ENCODE measurements at regions not wholly inside any gene's neighbourhood (a gene's known extent, or its start where the extent isn't known, plus 50 kb on each side); places are given as distances from the start of the nearest gene placed in this dataset.

DNA sequence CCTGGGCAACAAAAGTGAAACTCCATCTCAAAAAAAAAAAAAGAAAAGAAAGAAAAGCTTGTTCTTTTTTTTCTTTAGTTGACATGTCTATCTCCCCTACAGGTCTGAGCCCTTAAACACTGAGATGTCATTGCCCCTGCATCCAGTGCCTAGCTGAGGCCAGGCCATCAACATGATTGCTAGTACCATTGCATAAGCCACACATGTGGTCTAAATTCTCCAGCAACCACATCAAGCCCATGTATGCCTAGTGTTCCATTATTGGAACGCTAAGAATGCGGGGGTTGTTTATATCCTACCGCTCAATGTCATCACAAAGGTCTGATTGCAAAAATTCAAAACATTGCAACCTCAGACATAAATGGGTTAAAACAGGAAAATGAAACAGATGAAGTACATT, 62.7 kb downstream of the NPTX2 start:
- no peak for DNase-seq (ENCODE audit: low read depth)

DNA sequence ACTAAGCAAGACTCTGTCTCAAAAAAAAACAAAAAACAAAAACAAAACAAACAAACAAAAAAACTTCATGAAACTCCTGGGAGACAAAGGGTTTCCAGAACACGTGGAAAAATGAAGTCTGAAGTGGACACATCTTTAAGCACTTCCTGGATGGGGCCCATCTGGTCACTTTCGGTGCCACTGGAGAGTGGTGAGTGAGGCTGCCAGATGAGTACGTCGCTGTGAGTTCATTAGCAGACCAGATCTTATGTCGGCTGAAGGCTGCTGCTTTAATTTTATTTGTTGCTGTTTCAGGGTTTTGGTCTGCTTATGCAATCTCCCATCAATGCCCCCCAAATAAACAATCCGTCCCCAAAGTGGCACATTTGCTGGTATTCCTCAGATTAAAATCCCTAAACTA, 64.4 kb downstream of the NPTX2 start:
- DNase-seq (ENCODE audit: low read depth), result no peak

DNA sequence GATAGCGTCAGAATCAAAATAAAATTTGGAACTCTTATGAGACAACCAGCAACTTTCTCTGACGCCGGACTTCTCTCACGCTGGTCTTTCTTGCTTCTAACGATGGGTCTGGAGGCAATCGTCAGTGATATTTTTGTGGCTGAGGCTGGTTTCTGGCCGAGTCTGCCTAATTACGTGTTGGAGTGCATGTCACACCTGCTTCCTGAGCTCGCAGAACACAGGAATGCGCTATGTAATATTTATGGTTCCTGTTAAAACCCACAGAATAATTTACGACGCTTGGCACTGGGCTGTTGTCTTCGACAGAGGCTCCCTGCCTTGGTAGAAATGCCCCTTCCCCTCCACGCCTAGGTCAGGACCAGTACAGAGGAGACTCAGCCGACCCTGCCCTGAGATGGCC, 64.9 kb downstream of the NPTX2 start:
- DNase-seq (ENCODE audit: low read depth), result no peak

DNA sequence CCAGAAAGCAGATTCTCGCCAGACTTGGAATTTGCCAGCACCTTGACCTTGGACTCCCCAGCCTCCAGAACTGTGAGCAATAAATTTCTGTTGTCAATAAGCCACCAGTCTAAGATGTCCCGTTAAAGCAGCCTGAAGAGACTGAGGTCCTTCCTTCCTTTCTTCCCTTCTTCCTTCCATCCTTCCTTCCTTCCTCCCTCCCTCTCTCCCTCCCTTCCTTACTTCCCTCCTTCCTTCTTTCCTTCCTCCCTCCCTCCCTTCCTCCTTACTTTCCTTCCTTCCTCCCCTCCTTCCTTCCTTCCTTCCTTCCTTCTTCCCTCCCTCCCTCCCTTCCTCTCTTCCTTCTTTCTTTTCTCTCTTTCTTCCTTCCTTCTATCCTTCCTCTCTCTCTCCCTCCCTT, 66.4 kb downstream of the NPTX2 start:
- DNase-seq (ENCODE audit: low read depth), result no peak

DNA sequence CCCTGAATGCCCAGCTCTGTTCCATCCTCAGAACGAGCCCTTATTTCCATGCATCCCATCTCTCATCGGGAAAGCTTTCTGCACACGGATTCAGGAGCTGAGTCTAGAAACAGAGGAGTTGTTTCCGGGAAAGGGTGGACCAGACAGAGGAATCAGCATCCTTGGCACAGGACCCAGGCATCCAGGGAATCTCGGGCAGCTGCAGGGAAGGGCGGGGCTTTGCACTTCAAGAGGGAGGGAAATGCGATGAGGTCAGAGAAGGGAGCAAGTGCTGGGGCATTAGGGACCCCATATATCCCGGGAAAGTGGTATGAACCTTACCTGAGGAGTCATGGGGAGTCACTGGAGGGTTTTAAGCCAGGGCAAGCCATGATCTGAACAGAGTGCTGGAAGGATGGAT, 68.5 kb downstream of the NPTX2 start:
- no peak for DNase-seq (ENCODE audit: low read depth)

DNA sequence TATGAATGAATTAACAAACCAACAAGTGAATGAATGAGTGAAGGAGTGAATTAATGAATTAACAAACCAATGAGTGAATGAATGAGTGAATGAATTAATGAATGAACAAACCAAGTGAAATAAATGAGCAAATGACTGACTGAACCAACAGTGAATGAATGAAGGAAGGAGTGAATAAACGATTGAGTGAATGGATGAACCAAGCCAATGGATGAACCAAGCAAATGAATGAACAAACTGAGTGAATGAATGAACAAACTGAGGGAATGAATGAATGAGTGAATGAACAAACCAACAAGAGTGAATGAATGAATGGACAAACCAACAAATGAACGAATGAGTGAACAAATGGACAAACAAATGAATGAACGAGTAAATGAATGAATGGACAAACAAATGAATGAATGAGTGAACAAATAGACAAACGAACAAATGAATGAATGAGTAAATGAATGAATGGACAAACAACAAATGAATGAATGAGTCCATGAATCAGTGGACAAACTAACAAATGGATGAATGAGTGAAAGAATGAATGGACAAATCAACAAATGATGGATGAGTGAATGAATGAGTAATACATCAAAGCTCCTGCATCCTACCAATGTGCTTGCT, 69.5 kb downstream of the NPTX2 start:
- DNase-seq (ENCODE audit: low read depth), result no peak

DNA sequence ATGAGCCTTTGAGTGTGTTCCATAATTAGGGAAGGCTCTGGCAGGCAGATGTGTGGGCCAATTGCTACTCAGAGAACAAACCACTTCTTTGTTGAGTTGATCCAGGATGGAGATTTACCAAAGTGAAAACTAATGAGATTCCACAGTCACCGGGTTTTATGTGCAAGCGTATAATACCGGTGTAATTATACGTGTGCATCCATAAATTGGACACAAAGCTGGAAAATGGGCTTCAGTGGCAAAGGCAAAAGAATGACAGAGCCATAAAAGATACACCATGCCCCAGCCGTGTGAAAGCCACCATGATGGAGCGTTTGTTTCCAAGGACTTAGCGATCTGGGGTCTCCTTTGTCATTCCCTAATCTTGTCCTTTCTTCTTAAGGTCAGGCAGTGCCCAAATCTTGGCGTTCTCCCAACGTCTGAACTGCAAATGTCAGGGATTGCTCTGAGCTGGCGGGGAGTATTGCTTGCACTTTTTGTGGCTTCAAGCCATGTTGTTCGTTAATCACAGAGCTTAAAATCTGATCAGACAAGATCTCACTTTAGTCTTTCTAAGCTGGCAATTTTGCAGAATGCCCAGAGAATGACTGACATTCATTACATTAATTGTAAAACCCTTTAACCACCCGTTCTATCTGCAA, 70.1 kb downstream of the NPTX2 start:
- DNase-seq (ENCODE audit: low read depth), result no peak

DNA sequence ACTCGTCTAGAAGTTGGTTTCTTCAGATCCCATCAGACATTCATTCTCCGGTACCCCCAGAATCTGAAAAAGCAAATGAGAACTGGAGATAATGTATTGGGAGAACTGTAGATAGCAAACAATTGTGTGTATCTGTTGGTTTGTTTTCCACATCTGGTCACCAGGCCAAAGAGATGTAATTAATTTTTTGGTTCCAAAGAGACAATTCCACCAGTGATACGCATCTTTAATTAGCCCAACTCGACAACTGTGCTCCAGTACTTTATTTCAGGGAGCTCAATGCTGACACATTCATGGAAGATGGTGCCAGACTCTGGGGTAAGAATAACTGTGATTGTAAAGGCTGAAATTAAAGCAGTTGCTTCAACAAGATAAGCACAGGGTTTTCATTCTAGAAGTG, 74.5 kb downstream of the NPTX2 start:
- no peak for DNase-seq (ENCODE audit: low read depth)

DNA sequence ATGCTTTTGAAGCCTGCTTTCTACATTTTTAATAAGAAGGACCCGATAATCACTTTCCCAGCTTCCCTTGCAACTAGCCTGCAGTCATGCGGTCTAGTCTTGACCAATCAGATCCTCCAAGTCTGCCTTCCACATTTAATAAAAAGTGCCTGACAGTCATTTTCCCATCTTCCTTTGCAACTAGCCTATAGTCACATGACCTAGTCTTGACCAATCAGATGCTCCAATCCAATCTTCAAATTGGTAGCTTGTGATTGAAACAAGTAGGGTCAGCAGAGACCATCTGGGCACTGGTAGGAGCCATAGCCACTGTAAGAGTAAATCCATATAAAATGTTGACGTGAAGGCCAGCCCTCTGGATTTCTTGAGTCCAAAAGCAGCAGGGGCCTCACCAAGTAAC, 80.0 kb downstream of the NPTX2 start:
- DNase-seq (ENCODE audit: low read depth), result no peak

DNA sequence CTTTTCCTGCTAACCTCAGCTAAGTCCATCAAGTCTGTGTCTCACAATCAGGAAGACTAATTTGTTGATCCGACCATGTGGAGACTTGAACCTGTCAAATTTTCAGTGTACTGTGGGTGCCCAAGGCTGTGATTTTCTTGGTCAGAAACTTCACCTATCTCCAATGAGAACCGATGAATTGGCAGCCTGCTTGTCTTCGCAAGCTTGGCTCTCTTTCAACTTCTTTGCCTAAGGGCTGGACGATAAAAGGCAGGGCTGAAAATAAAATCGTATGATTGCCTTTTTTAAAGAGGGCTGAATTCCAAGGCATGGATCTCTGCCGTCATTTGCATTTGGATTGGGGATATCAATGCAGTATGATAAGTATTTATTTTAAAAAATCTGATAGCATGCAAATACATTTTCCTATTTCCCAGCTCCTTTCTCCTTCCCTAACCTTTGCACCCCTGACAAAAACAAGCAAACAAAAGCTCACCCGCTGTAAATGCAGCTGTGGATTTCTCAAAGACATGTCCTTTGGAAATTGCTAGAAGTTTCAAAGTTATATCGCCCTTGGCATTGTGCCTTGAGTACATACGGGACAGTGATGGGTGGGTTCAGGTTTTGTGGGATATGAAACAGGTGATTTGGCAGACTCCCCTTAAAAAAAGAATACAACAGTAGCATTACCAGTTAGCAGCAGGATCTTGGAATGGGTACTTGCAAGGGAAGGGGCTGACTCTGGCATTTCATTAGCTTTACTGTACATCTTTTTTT, 80.6 kb downstream of the NPTX2 start:
- DNase-seq (ENCODE audit: low read depth), result no peak

DNA sequence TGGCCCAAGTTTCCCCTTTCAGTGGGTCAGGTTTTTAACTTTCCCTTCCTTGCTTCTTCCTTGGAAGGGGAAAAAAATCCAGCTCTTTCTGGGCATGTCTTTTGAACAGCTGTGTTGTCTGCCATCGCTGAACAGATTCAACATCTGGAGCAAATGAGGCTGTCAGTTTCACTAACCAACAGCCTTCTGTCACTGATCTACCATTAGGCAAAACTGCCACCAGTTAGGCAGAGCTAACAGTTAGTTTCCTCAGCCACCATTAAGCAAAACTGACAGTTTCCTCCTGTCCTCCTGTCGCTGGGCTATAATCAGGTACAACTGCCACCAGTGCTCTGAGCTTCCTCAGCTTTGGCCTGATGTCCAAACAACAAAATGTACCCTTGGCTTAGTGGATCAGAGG, 81.9 kb downstream of the NPTX2 start:
- DNase-seq (ENCODE audit: low read depth), result no peak

DNA sequence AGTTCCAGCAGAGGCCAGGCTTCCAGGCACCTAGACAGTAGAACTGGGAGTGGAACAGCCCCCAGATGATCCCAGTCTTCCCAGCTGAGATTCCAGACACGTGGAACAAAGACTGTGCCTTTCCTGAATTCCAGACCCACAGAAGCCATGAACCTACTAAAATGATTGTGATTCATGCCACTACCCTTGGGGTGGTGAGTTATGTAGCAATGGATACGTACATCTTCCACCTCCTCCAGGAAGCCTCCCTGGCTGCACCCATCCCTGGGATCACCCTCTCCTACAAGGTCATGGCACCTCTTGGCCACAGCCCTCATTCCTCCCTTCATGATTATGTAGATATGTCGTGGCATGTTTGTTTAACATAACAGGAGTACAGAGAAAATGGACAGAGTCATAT, 83.4 kb downstream of the NPTX2 start:
- DNase-seq (ENCODE audit: low read depth), result no peak

DNA sequence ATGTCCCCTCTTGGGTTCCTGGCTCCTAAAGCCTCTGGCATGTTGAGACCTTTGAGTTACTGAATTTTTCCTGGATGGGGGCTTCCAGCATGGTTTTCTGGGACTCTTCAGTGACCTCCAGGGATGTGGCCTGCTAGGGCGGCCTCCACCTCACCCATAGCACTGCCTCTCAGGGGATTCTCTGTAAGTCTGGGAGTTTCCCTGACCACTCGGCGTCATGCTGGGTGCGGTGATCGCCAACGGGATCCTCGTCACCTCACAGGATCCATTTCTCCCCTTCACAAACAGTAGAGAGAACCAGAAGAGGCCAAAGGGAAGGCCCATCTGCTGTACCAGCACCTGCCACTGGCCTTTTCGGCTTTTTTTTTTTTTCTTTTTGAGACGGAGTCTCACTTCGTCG, 84.3 kb downstream of the NPTX2 start:
- no peak for DNase-seq (ENCODE audit: low read depth)

DNA sequence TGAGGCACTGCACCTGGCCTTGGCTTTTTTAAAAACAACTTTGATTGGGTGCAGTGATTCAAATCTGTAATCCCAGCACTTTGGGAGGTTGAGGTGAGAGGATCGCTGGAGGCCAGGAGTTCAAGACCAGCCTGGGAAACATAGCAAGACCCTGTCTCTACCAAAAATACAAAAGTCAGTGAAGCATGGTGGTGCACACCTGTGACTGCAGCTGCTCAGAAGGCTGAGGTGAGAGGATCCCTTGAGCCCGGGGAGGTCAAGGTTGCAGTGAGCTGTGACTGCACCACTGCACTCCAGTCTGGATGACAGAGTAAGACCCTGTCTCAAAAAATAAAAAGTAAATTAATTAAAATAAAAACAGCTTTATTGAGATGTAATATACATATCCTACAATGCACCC, 84.9 kb downstream of the NPTX2 start:
- DNase-seq (ENCODE audit: low read depth), result no peak

DNA sequence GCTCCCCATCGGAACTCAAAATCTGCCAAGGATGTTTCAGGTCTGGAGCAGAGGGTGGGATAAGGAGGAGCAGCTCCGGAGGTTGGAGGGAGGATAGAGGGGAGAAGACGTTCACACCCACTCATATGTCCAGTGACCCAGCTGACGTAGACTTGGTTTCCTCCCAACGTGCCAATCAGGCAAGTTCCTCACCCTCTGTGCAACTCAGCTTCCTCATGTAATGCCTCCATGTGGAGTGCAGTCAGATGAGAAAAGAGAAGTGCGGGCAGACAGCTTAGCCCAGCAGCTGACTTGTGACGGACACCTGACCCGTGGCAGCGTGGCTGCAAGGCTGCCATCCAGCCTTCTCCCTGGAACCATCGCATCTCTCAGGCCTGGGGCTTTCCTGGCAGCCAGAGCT, 86.8 kb downstream of the NPTX2 start:
- DNase-seq (ENCODE audit: low read depth), result no peak

DNA sequence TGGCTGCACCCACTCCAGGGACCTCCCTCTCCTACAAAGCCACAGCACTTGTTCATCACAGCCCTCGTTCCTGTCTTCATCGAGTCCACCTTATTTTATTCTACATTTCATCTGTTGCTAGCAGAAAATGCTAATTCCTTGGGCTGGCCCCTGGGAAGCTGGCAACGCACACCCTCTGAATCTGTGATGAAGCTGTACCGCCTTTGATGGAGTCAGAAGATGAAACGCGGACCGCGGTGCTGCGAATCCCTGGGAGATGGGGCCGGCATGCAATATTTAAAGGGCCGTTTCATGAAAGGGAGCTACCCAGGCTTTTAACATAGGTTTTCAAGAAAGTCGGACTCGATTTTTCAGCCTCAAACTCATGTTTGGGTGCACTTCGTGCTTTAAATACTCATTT, 88.5 kb downstream of the NPTX2 start:
- no peak for DNase-seq (ENCODE audit: low read depth)

DNA sequence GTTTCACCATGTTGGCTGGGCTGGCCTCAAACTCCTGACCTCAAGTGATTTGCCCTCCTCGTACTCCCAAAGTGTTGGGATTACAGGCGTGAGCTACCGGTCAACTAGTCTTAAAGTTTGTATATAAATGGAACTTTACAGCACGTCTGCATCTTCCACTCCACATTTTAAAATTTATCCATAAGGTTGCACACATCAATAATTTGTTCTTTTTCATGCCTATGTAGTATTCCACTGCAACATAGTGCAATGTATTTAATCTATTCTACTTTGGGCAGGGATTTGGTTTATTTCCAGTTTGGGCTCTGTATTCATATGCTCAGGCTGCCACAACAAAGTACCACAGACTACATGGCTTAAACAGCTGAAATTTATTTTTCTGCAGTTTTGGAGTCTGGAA, 90.0 kb downstream of the NPTX2 start:
- DNase-seq (ENCODE audit: low read depth), result no peak

DNA sequence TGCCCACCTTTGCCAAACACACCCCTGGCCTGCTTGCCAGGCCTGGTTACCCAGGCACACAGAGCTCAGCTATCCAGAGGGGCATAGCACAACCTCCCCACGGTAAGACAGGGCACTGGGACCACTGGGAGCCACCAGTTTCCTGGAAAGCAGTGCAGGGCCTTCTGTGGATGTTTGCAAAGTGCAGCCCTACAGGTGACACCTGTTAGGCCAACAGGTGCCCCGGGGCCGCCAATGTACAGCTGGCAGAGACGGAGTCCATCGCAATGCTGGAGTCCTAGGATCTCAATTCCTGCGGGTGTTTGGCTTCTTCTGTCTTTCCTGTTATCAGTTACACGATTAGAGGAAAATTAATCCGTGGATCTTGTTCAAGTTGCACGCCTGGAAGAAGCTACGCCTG, 94.9 kb downstream of the NPTX2 start:
- DNase-seq (ENCODE audit: low read depth), result no peak

DNA sequence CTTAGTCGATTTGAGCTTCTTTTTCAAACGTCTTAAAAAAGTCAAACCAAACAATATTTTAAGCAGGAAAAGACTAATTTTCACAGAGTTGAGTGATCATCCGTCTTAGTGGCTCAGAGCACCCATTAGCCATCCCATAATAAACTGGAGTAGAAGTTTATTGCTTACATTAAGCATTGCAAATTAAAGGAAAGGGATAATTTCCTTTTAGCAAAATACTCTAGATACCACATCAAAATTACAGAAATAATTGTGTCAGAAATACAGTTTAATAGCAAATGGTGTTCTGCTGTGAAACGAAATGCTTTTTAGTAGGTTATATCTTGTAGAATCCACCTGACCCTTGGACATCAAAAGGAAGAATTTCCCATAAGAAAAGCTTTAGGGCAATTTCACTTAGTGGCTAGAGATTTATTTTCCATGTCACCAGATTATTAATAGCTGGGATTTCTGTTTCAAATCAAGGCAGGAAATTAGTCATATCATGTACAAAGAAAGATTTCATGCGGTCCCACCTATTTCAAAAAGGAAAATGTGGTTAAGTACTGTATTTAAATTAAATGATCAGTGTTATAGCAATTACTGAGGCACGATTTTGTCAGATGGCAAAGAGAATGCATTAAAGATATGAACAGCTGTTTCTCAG, 96.2 kb downstream of the NPTX2 start:
- DNase-seq (ENCODE audit: low read depth), result no peak

DNA sequence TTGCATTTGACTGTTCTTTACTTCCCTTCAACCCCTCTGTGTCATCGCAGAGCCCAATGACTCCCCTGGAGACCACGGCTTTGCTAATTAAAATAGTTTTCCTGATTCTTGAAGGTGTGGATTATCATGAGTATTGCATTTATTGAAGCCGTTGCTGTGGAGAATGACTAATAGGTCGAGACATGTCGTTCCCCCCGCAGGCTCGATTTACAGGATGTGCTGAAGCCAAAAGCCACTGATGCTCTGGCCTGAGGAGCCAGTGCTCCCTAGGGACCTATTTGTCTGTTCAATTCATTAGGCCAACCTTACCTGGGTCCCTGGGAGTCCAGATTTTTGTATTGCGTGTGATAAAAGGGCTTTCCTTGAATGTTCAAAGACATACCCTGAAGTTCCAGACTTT, 102.3 kb downstream of the NPTX2 start:
- no peak for DNase-seq (ENCODE audit: low read depth)

DNA sequence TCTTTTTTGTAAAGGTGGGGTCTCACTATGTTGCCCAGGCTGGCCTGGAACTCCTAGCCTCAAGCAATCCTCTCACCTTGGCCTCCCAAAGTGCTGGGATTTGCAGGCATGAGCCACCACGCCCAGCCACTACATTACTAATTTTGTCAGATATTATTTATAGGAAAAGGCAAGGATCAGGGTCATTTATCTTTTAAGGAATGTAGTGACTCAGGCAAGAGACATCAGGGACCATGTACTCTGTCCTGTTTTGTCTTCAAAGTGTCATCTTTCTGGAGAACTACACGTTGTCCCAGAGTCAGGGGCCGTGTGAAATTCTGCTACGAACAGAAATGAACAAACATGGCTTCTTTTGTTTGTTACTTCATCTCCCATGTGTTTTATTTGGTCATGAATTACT, 105.3 kb downstream of the NPTX2 start:
- DNase-seq (ENCODE audit: low read depth), result no peak

DNA sequence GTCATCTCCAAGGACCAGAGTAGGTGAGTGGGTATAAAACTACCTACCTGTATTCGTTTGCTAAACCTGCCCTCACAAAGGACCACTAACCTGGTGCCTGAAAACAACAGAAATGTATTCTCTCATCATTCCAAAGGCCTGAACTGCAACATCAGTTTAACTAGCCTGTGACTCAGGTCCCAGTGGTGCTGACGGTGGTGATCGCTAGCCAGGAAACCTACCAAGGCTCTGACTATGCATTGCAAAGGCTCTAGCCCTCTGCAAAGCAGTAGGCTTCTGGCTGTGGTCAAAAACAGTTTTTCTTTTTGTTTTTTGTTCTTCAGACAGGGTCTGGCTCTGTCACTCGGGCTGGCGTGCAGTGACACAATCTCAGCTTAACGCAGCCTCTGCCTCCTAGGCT, 107.5 kb downstream of the NPTX2 start:
- no peak for DNase-seq (ENCODE audit: low read depth)

DNA sequence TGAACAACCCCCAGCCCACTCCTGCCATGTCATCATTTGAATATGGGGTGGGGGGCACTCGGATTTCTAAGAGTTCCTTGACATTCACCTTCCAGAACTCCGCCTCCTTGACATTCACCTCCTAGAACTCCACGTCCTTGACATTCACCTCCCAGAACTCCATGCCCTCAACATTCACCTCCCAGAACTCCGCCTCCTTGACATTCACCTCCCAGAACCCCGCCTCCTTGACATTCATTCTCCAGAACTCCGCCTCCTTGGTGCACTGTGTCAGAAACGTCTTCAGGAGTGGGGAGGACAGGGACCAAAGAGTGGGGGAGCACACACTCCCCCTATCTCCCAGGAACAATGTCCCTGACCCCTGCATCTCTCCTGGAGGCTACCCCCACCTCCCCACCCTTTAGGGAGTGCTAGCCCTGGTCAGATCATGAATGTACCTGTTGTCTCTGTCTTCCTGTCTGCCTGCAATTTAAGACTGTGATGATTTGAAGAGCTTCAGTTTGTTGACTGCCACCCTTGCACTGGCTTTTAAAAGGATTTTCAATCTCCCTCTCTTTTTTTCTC, 110.1 kb downstream of the NPTX2 start:
- DNase-seq (ENCODE audit: low read depth), result no peak
